GM12874 (cell line): ENCODE measurements at regions not wholly inside any gene's neighbourhood (a gene's known extent, or its start where the extent isn't known, plus 50 kb on each side); places are given as distances from the start of the nearest gene placed in this dataset.

Source experiments
- CTCF ChIP-seq: IDR thresholded peaks from 2 replicates; pipeline ENCODE4 v1.5.1; 2011; ENCODE audit warnings: low read depth, mild to moderate bottlenecking, control low read depth, low read length, moderate library complexity; ENCODE audit not compliant: insufficient read depth

GRCh38 chr22:22043296-22044078 is 60.9 kb upstream of the TOP3B start:
- no peak for TF ChIP-seq CTCF

GRCh38 chr22:22042599-22043295 is 60.2 kb upstream of the TOP3B start:
- TF ChIP-seq CTCF = no peak

GRCh38 chr22:22042009-22042408 is 59.4 kb upstream of the TOP3B start:
- no peak for TF ChIP-seq CTCF

GRCh38 chr22:22040908-22041307 is 58.3 kb upstream of the TOP3B start:
- no peak for TF ChIP-seq CTCF

- no peak for TF ChIP-seq CTCF
Observed at GRCh38 chr22:22040472-22040871, 57.9 kb upstream of the TOP3B start.

- TF ChIP-seq CTCF = no peak
Observed at GRCh38 chr22:22039286-22040074, 56.9 kb upstream of the TOP3B start.
